D721Med (cell line): ENCODE measurements at regions not wholly inside any gene's neighbourhood (a gene's known extent, or its start where the extent isn't known, plus 50 kb on each side); places are given as distances from the start of the nearest gene placed in this dataset.

Experiments
- DNase-seq: peaks from one replicate; pipeline ENCODE4 v3.0.0; 2011; ENCODE audit warnings: low spot score; ENCODE audit not compliant: insufficient read length
- FAIRE-seq: peaks from 2 replicates; lab custom pipeline; 2011; peaks lifted over from hg19 to GRCh38; lab: Jason Lieb, UNC
- CTCF ChIP-seq: IDR thresholded peaks from 2 replicates; pipeline ENCODE4 v1.5.1; 2012; ENCODE audit warnings: mild to moderate bottlenecking, control low read depth; ENCODE audit not compliant: insufficient read depth; ENCODE audit errors: missing control alignments

DNA sequence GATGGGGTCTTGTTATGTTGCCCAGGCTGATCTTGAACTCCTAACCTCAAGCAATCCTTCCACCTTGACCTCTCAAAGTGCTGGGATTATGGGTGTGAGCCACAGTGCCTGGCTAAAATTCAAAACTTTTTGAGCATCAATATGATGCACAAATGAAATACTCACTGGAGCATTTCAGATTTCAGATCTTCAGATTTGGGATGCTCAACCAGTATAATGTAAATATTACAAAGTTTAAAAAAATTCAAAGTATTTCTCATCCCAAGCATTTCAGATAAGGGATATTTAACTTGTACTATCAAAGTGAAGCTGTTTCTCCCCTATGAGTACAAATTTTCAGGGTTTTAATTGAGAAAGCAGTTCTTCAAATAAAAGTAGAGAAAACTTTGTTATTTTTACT is 164.1 kb upstream of the CCDC68 start:
- DNase-seq = no peak
- peak; percentile 16 for FAIRE-seq
- no peak for TF ChIP-seq CTCF

GRCh38 chr18:55121397-55122170 is 162.3 kb upstream of the CCDC68 start:
- peak; percentile 78 for FAIRE-seq
- no peak for TF ChIP-seq CTCF
- no peak for DNase-seq

DNA sequence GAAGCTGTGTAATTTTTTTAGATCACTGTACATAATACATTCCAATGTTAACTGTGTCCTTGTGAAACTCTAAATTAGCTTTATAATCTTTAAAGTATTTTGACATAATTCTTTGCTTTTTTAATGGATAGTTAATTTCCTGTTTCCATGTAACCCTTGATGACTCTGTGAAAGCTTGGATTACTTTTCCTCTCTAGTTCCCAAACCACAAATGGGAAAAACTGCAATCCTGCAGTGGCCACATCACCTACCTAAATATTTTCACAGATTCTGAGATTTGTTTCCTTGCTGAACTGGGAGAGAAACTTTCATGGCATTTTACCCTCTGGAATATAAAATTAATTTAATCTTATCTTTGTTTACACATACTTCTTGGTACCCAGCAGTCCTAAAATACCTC is 161.6 kb upstream of the CCDC68 start:
- no peak for TF ChIP-seq CTCF
- DNase-seq (no peak), FAIRE-seq (no peak)

GRCh38 chr18:55119434-55119833 is 160.2 kb upstream of the CCDC68 start:
- TF ChIP-seq CTCF = no peak
- DNase-seq (no peak), FAIRE-seq (no peak)

- FAIRE-seq = peak; percentile 96
- no peak for DNase-seq
These were observed 159.8 kb upstream of the CCDC68 start for GRCh38 chr18:55119016-55119415.

DNA sequence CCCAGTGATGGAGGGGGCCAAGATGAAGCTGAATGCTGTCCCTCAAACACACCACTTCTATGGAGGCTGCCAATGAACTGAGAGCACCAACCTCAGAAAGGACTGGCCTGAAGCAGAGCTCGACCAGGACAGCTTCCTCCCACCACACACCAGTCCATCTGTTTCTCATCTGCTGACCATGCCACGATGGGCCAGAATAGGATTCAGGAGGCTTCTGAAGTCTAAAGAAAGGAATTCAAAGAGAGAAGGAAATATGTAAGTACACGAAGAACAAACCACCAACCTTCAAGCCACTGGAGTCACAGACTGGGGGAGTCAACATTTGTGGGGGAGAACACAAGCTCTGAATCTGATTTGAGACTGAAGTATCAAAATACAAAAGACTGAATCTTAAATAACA is 157.6 kb upstream of the CCDC68 start:
- FAIRE-seq = no peak
- DNase-seq = no peak
- TF ChIP-seq CTCF = no peak

More at GRCh38 chr18:55119016-55119415, 159.8 kb upstream of the CCDC68 start:
- no peak for TF ChIP-seq CTCF

- no peak for DNase-seq
- no peak for TF ChIP-seq CTCF
- FAIRE-seq = peak; percentile 82
These were observed 156.3 kb upstream of the CCDC68 start for GRCh38 chr18:55115606-55116005.
